RWPE1 (cell line): ENCODE measurements at regions not wholly inside any gene's neighbourhood (a gene's known extent, or its start where the extent isn't known, plus 50 kb on each side); places are given as distances from the start of the nearest gene placed in this dataset.
"Not testable (repeated sequence)": the region's sequence is repeated elsewhere in the genome, so short reads cannot be mapped to it uniquely, and the experiment has no call there.

ENCODE experiments used
- CTCF ChIA-PET: fragments of 350-600 bp; sonication (Branson Sonifier 250); formaldehyde crosslinking; extraction: SDS; loops from one replicate; lab custom pipeline; 2021; lab: Yijun Ruan, JAX
- POLR2A ChIA-PET: fragments of 400-600 bp; formaldehyde crosslinking; extraction: SDS; loops from one replicate; lab custom pipeline; 2020; ENCODE audit warnings: antibody characterized with exemption; ENCODE audit not compliant: low non-redundant PET; lab: Yijun Ruan, JAX
- DNase-seq: peaks from one replicate; pipeline ENCODE4 v3.0.0; 2012; ENCODE audit warnings: low spot score
- H3K27ac ChIP-seq: fragments of 450-650 bp; 2 replicates; pipeline ENCODE4 v1.5.1; 2017
- CTCF ChIP-seq: fragments of 450-650 bp; conservative IDR thresholded peaks from 2 replicates; pipeline ENCODE4 v1.5.1; 2017; ENCODE audit warnings: low read depth, mild to moderate bottlenecking

GRCh38 chr3:109683746-109684145, 346.4 kb upstream of the DPPA4 start:
- CTCF ChIA-PET = no interaction called here
- no peak for DNase-seq
- no peak for TF ChIP-seq CTCF
- POLR2A ChIA-PET = no interaction called here
- H3K27ac ChIP-seq = no peak overlapping the region

GRCh38 chr3:109685084-109686079, 348.0 kb upstream of the DPPA4 start:
- peak overlapping the region; percentile 91 for H3K27ac ChIP-seq
- POLR2A ChIA-PET = no interaction called here

DNA sequence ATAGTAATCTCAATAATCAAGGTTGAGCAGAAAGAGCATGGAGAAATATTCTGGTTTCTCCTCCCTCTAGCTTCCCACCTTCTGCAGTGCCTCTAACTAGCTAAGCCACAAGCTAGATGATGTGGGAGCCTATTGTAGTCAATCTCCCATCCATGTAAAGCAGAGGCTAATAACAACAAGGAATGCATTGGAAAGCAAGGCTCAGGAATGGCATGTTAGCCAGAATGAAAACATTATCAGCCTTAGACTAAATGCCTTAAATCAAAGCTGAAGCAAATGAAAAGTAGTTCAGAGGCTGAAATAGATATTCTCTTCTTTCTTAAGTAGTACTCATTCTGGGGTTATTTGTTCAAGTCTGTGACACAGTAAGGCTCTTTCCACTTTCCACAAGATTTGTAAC, 350.3 kb upstream of the DPPA4 start:
- TF ChIP-seq CTCF = no peak
- no peak overlapping the region for H3K27ac ChIP-seq
- POLR2A ChIA-PET = no interaction called here
- CTCF ChIA-PET = no interaction called here
- no peak for DNase-seq

More at GRCh38 chr3:109685084-109686079, 348.0 kb upstream of the DPPA4 start:
- TF ChIP-seq CTCF = no peak
- peak; percentile 85 for DNase-seq
- CTCF ChIA-PET = no interaction called here

- POLR2A ChIA-PET = no interaction called here
- no peak overlapping the region for H3K27ac ChIP-seq
- TF ChIP-seq CTCF = no peak
- CTCF ChIA-PET = interaction anchor here (1.1 kb wide), 1 partner anchor 618 kb away, joined by 4 read pairs; no protein-coding TSS in a partner anchor
- DNase-seq = no peak
Observed at GRCh38 chr3:109696932-109697331, 359.6 kb upstream of the DPPA4 start.

GRCh38 chr3:109702252-109702651, 364.9 kb upstream of the DPPA4 start:
- CTCF ChIA-PET = no interaction called here
- no peak for TF ChIP-seq CTCF
- POLR2A ChIA-PET = no interaction called here
- H3K27ac ChIP-seq = no peak overlapping the region
- no peak for DNase-seq

GRCh38 chr3:109702976-109703375, 365.6 kb upstream of the DPPA4 start:
- TF ChIP-seq CTCF = no peak

GRCh38 chr3:109705133-109705532, 367.8 kb upstream of the DPPA4 start:
- H3K27ac ChIP-seq, DNase-seq, POLR2A ChIA-PET: not testable (repeated sequence)
- CTCF ChIA-PET = interaction anchor here (0.6 to 0.7 kb wide), 2 partner anchors 269 to 1169 kb away, joined by 4 read pairs; no protein-coding TSS in a partner anchor

More at GRCh38 chr3:109702976-109703375, 365.6 kb upstream of the DPPA4 start:
- no peak overlapping the region for H3K27ac ChIP-seq
- DNase-seq = no peak
- ChIA-PET POLR2A (no interaction called here), CTCF (no interaction called here)
